NCI-H2227 treated with DMSO at 0.1 percent for 48 hours (cell line): ENCODE measurements at regions not wholly inside any gene's neighbourhood (a gene's known extent, or its start where the extent isn't known, plus 50 kb on each side); places are given as distances from the start of the nearest gene placed in this dataset.

Experiments
- DNase-seq: peaks from one replicate; lab custom pipeline; 2025; lab: John Stamatoyannopoulos, UW

GRCh38 chr16:51430716-51431369 is 279.8 kb upstream of the SALL1 start:
- DNase-seq: no peak

- DNase-seq: no peak
Measured at GRCh38 chr16:51429041-51429440, 278.0 kb upstream of the SALL1 start.

- no peak for DNase-seq
Measured at GRCh38 chr16:51427085-51427484, 276.0 kb upstream of the SALL1 start.

GRCh38 chr16:51426276-51426675 is 275.2 kb upstream of the SALL1 start:
- DNase-seq: peak; percentile 78

- DNase-seq: no peak
Measured at GRCh38 chr16:51420247-51420646, 269.2 kb upstream of the SALL1 start.

- DNase-seq: no peak
Measured at GRCh38 chr16:51419768-51420167, 268.7 kb upstream of the SALL1 start.

- DNase-seq: peak; percentile 28
Measured at GRCh38 chr16:51418258-51418657, 267.2 kb upstream of the SALL1 start.

- no peak for DNase-seq
Measured at GRCh38 chr16:51416926-51417325, 265.9 kb upstream of the SALL1 start.

GRCh38 chr16:51410125-51410524 is 259.1 kb upstream of the SALL1 start:
- DNase-seq: no peak

- DNase-seq: no peak
Measured at GRCh38 chr16:51409001-51409675, 258.1 kb upstream of the SALL1 start.

- DNase-seq: no peak
Measured at GRCh38 chr16:51408357-51408756, 257.3 kb upstream of the SALL1 start.

- DNase-seq: no peak
Measured at GRCh38 chr16:51407921-51408320, 256.9 kb upstream of the SALL1 start.

- no peak for DNase-seq
Measured at GRCh38 chr16:51407199-51407598, 256.1 kb upstream of the SALL1 start.

- DNase-seq: no peak
Measured at GRCh38 chr16:51405361-51405760, 254.3 kb upstream of the SALL1 start.

- DNase-seq: no peak
Measured at GRCh38 chr16:51404386-51404785, 253.3 kb upstream of the SALL1 start.

- no peak for DNase-seq
Measured at GRCh38 chr16:51402785-51403184, 251.7 kb upstream of the SALL1 start.

- no peak for DNase-seq
Measured at GRCh38 chr16:51402298-51402697, 251.2 kb upstream of the SALL1 start.

- no peak for DNase-seq
Measured at GRCh38 chr16:51401673-51402072, 250.6 kb upstream of the SALL1 start.

- no peak for DNase-seq
Measured at GRCh38 chr16:51399908-51400670, 249.0 kb upstream of the SALL1 start.

- no peak for DNase-seq
Measured at GRCh38 chr16:51394421-51394820, 243.4 kb upstream of the SALL1 start.

GRCh38 chr16:51393381-51394005 is 242.4 kb upstream of the SALL1 start:
- no peak for DNase-seq

GRCh38 chr16:51392521-51393187 is 241.6 kb upstream of the SALL1 start:
- no peak for DNase-seq
